ENCODE measurements at regions not wholly inside any gene's neighbourhood (a gene's known extent, or its start where the extent isn't known, plus 50 kb on each side); places are given as distances from the start of the nearest gene placed in this dataset.

DNA sequence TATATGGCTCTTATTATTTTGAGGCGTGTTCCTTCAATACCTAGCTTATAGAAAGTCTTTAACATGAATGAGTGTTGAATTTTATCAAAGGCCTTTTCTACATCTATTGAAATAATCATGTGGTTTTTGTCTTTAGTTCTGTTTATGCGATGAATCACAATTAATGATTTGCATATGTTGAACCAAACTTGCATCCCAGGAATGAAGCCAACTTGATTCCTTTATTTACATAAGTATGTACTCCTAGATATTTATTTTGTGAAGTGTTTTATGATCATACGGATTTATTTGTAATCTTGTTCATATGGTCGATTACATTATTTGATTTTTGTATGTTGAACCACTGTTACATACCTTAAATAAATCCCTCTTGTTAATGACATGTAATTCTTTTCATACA, 244.3 kb upstream of the KCND2 start:
- no peak for TF ChIP-seq CTCF (IDR thresholded peaks at IDR 0.05)
- Histone ChIP-seq H3K36me3 (no peaks in the 10 kb centered on the region), H3K27ac (no peak overlapping the region), H3K4me1 (ENCODE audit: control insufficient read depth in 1 of 2, insufficient read depth in 1 of 2, low read depth in 1 of 2, low read length in 1 of 2) (no peaks in the 10 kb centered on the region), H3K27me3 (no peaks in the 10 kb centered on the region), H3K9me3 (no peaks in the 10 kb centered on the region), H3K4me3 (ENCODE audit: low read depth in 1 of 2, low read length in 1 of 2) (no peak overlapping the region)

DNA sequence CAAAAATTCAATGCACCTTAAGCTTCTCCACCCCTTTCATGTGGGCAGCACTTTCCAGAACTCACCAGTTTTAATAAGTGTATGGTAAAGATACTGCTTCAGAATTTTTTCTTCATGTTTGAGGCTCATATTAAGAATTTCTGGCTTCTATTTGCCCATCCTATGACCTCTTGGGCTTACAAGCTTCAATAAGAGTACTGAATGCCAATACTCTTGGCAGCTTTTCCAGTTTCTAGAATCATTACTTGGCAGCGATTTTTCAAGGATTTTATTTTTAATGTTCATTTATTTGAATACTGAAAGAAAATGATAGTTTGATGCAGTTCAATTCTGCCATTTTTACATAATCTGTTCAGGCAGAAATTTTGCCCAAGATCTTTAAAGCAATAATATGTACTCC, 242.1 kb upstream of the KCND2 start:
- Histone ChIP-seq H3K36me3 (no peaks in the 10 kb centered on the region), H3K27me3 (no peaks in the 10 kb centered on the region), H3K4me3 (ENCODE audit: low read depth in 1 of 2, low read length in 1 of 2) (no peak overlapping the region), H3K9me3 (no peaks in the 10 kb centered on the region), H3K4me1 (ENCODE audit: control insufficient read depth in 1 of 2, insufficient read depth in 1 of 2, low read depth in 1 of 2, low read length in 1 of 2) (no peaks in the 10 kb centered on the region), H3K27ac (no peak overlapping the region)
- TF ChIP-seq CTCF (IDR thresholded peaks at IDR 0.05) = no peak

- no peaks in the 10 kb centered on the region for H3K27me3 ChIP-seq
- H3K4me3 ChIP-seq (ENCODE audit: low read depth in 1 of 2, low read length in 1 of 2) = no peak overlapping the region
- no peaks in the 10 kb centered on the region for H3K36me3 ChIP-seq
- TF ChIP-seq CTCF (IDR thresholded peaks at IDR 0.05) = no peak
- no peaks in the 10 kb centered on the region for H3K4me1 ChIP-seq (ENCODE audit: control insufficient read depth in 1 of 2, insufficient read depth in 1 of 2, low read depth in 1 of 2, low read length in 1 of 2)
- H3K9me3 ChIP-seq = no peaks in the 10 kb centered on the region
- no peak overlapping the region for H3K27ac ChIP-seq
These were observed 239.9 kb upstream of the KCND2 start for GRCh38 chr7:120033114-120033513.

DNA sequence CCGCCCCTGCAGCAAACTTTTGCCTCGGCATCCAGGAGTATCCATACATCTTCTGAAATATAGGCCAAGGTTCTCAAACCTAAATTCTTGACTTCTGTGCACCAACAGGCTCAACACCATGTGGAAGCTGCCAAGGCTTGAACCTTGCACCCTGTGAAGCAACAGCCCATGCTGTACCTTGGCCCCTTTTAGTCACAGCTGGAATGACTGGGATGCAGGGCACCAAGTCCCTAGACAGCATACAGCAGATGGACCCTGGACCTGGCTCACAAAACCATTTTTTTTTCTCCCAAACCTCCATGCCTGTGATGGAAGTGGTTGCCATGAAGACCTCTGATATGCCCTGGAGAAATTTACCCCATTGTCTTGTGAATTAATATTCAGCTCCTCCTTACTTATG, 233.8 kb upstream of the KCND2 start:
- no peaks in the 10 kb centered on the region for H3K9me3 ChIP-seq
- H3K27ac ChIP-seq = no peak overlapping the region
- no peak for TF ChIP-seq CTCF (IDR thresholded peaks at IDR 0.05)
- H3K27me3 ChIP-seq = no peaks in the 10 kb centered on the region
- no peaks in the 10 kb centered on the region for H3K36me3 ChIP-seq
- H3K4me1 ChIP-seq (ENCODE audit: control insufficient read depth in 1 of 2, insufficient read depth in 1 of 2, low read depth in 1 of 2, low read length in 1 of 2) = no peaks in the 10 kb centered on the region
- H3K4me3 ChIP-seq (ENCODE audit: low read depth in 1 of 2, low read length in 1 of 2) = no peak overlapping the region

- H3K4me3 ChIP-seq (ENCODE audit: low read depth in 1 of 2, low read length in 1 of 2) = no peak overlapping the region
- no peaks in the 10 kb centered on the region for H3K27me3 ChIP-seq
- no peak for TF ChIP-seq CTCF (IDR thresholded peaks at IDR 0.05)
- H3K36me3 ChIP-seq = no peaks in the 10 kb centered on the region
- no peak overlapping the region for H3K27ac ChIP-seq
- no peaks in the 10 kb centered on the region for H3K9me3 ChIP-seq
- no peaks in the 10 kb centered on the region for H3K4me1 ChIP-seq (ENCODE audit: control insufficient read depth in 1 of 2, insufficient read depth in 1 of 2, low read depth in 1 of 2, low read length in 1 of 2)
These were observed 231.2 kb upstream of the KCND2 start for GRCh38 chr7:120041798-120042197.

- Histone ChIP-seq H3K27ac (no peak overlapping the region), H3K9me3 (no peaks in the 10 kb centered on the region), H3K4me1 (ENCODE audit: control insufficient read depth in 1 of 2, insufficient read depth in 1 of 2, low read depth in 1 of 2, low read length in 1 of 2) (no peaks in the 10 kb centered on the region), H3K4me3 (ENCODE audit: low read depth in 1 of 2, low read length in 1 of 2) (no peak overlapping the region), H3K36me3 (no peaks in the 10 kb centered on the region), H3K27me3 (no peaks in the 10 kb centered on the region)
- no peak for TF ChIP-seq CTCF (IDR thresholded peaks at IDR 0.05)
These were observed 229.7 kb upstream of the KCND2 start for GRCh38 chr7:120043250-120043649.

Data from neutrophil (primary cell).